ENCODE measurements at regions not wholly inside any gene's neighbourhood (a gene's known extent, or its start where the extent isn't known, plus 50 kb on each side); places are given as distances from the start of the nearest gene placed in this dataset.

- TF ChIP-seq POLR2A (IDR thresholded peaks at IDR 0.05; ENCODE audit: low read length), result no peak
- TF ChIP-seq GATA1 (IDR thresholded peaks at IDR 0.05; ENCODE audit: low read depth, low read length), result no peak
These were observed 1937.8 kb downstream of the PCDH7 start for GRCh38 chr4:32658019-32658418.
